Rectal smooth muscle tissue (tissue), 1 donor: ENCODE measurements at regions not wholly inside any gene's neighbourhood (a gene's known extent, or its start where the extent isn't known, plus 50 kb on each side); places are given as distances from the start of the nearest gene placed in this dataset.

Experiments
- H3K27ac ChIP-seq: one replicate; pipeline ENCODE4 v1.7.0; 2013; ENCODE audit warnings: low read depth, low read length, inconsistent platforms
- H3K27me3 ChIP-seq: one replicate; pipeline ENCODE4 v1.7.0; 2013; ENCODE audit warnings: low read length; ENCODE audit not compliant: control insufficient read depth, insufficient read depth
- H3K36me3 ChIP-seq: one replicate; pipeline ENCODE4 v1.7.0; 2013; ENCODE audit warnings: low read length; ENCODE audit not compliant: control insufficient read depth, insufficient read depth
- H3K4me1 ChIP-seq: one replicate; pipeline ENCODE4 v1.7.0; 2013; ENCODE audit warnings: low read length; ENCODE audit not compliant: control insufficient read depth, insufficient read depth
- H3K4me3 ChIP-seq: one replicate; pipeline ENCODE4 v1.7.0; 2013; ENCODE audit warnings: low read length
- H3K9ac ChIP-seq: one replicate; pipeline ENCODE4 v1.7.0; 2013; ENCODE audit warnings: low read length

GRCh38 chr7:46203926-46204325, 282.9 kb upstream of the IGFBP3 start:
- Histone ChIP-seq H3K27me3 (no peaks in the 10 kb centered on the region), H3K4me3 (no peak overlapping the region), H3K9ac (no peak overlapping the region), H3K36me3 (no peaks in the 10 kb centered on the region), H3K4me1 (no peaks in the 10 kb centered on the region), H3K27ac (no peak overlapping the region)

GRCh38 chr7:46202379-46202778, 281.3 kb upstream of the IGFBP3 start:
- Histone ChIP-seq H3K4me3 (no peak overlapping the region), H3K9ac (no peak overlapping the region), H3K4me1 (no peaks in the 10 kb centered on the region), H3K27ac (no peak overlapping the region), H3K27me3 (no peaks in the 10 kb centered on the region), H3K36me3 (no peaks in the 10 kb centered on the region)

GRCh38 chr7:46201961-46202360, 280.9 kb upstream of the IGFBP3 start:
- Histone ChIP-seq H3K9ac (no peak overlapping the region), H3K4me1 (no peaks in the 10 kb centered on the region), H3K36me3 (no peaks in the 10 kb centered on the region), H3K4me3 (no peak overlapping the region), H3K27ac (no peak overlapping the region), H3K27me3 (no peaks in the 10 kb centered on the region)

GRCh38 chr7:46198701-46199100, 277.6 kb upstream of the IGFBP3 start:
- Histone ChIP-seq H3K27ac (no peak overlapping the region), H3K4me1 (no peaks in the 10 kb centered on the region), H3K9ac (no peak overlapping the region), H3K4me3 (no peak overlapping the region), H3K36me3 (no peaks in the 10 kb centered on the region), H3K27me3 (no peaks in the 10 kb centered on the region)

DNA sequence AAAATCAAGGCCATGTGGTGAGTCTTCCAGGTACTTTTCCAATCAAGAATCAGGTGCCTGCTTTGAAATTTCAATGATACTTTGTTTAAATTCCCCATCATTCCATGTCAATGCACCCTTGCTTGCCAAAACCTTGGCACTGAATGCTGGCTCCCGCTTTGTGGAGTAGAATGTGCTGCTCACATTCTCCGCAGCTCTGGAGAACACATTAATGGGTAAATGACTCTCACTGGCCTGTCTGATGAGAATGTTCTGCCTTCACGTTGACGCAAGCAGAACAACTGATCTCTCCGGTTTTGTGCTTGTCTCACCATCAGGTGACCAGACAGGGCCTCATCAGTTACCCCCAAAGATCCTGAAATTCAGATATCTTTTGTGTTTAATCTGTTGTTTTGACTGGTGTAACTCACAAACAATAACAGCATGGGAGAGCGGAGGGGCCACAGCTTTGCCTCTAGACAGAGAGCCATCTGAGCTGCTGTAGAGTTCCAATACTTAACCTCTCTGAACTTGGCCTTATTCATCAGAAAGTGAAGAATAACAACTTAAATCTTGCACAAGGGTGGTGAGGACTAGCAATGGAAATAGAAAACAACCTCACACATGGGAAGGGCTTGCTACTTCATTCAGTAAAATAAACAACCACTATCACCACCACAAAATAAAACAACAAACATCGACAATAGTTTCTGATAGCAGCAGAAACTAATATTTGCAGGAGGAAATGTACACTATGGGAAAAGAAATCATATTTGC, 276.9 kb upstream of the IGFBP3 start:
- Histone ChIP-seq H3K4me1 (no peaks in the 10 kb centered on the region), H3K27ac (no peak overlapping the region), H3K36me3 (no peaks in the 10 kb centered on the region)

GRCh38 chr7:46195934-46196333, 274.9 kb upstream of the IGFBP3 start:
- Histone ChIP-seq H3K4me1 (no peaks in the 10 kb centered on the region), H3K27me3 (no peaks in the 10 kb centered on the region), H3K4me3 (no peak overlapping the region), H3K27ac (no peak overlapping the region), H3K9ac (no peak overlapping the region), H3K36me3 (no peaks in the 10 kb centered on the region)

More for the DNA sequence above, 276.9 kb upstream of the IGFBP3 start:
- no peak overlapping the region for H3K4me3 ChIP-seq
- H3K27me3 ChIP-seq, result no peaks in the 10 kb centered on the region
- H3K9ac ChIP-seq, result no peak overlapping the region

DNA sequence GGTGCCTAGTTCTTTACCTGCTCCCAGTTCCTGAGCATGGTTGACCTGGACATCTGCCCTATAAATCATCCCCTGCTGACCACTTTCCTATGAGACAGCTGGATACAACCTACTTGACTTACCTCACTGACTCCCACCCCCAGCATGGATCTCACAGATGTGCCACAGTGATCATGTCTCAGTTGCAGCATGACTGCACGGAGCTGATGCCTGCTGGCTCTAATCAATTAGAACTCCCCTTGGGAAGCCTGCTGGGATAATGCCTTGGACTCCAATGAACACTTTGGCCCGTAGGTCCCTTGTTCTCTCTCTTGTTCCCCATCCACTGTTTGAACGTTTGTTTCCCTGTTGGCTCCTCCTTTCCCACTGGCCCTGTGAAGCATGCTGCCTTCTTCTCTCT, 271.2 kb upstream of the IGFBP3 start:
- no peaks in the 10 kb centered on the region for H3K36me3 ChIP-seq
- H3K27me3 ChIP-seq, result no peaks in the 10 kb centered on the region
- no peak overlapping the region for H3K27ac ChIP-seq
- H3K4me3 ChIP-seq, result no peak overlapping the region
- H3K9ac ChIP-seq, result no peak overlapping the region
- H3K4me1 ChIP-seq, result no peaks in the 10 kb centered on the region

GRCh38 chr7:46191776-46192175, 270.7 kb upstream of the IGFBP3 start:
- no peak overlapping the region for H3K27ac ChIP-seq
- no peaks in the 10 kb centered on the region for H3K36me3 ChIP-seq
- H3K27me3 ChIP-seq, result no peaks in the 10 kb centered on the region
- H3K9ac ChIP-seq, result no peak overlapping the region
- no peaks in the 10 kb centered on the region for H3K4me1 ChIP-seq
- no peak overlapping the region for H3K4me3 ChIP-seq

DNA sequence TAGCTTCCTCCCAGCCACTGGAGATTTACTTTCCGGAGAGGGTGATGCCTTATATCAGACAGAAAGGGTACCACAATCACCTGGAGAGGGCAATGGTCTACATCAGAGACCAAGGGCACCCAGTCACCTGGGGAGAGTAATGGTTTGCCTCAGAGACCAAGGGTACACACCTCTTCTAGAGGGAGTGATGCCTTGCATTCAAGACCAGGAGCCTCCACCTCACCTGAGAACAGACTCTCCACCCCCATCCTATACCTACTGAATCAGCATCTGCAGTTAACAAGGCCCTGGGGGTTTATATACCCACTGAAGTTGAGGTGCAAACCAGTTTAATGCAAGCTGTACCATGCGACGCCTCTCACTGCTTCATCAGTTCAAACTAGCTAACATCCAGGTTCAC, 270.2 kb upstream of the IGFBP3 start:
- H3K9ac ChIP-seq, result no peak overlapping the region
- no peaks in the 10 kb centered on the region for H3K36me3 ChIP-seq
- H3K4me1 ChIP-seq, result no peaks in the 10 kb centered on the region
- no peaks in the 10 kb centered on the region for H3K27me3 ChIP-seq
- H3K27ac ChIP-seq, result no peak overlapping the region
- no peak overlapping the region for H3K4me3 ChIP-seq

DNA sequence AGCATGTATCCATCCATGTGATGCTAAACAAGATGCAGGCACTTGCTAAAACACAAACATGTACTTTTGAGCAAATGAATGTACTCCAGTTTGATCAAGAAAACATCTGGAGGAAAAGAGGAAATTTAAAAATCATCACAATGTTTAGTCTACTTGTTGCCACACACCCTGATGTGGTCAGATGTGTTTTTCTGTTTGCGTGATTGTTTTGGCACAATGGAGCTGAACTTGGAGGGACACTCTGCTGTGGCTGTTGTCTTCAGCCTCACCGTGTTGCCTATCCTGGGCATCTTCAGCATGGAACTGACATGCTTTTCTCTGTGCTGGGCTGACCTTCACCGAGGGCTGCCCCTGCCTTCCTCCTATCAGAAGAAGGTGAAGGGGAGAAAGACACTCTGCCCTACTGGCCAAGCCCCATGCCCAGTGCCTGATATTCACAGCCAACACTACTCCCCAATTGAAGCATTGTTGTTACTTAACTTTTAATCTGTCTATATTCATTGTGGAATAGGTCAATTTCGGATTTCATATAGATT, 268.3 kb upstream of the IGFBP3 start:
- no peak overlapping the region for H3K27ac ChIP-seq
- H3K4me1 ChIP-seq, result no peaks in the 10 kb centered on the region
- H3K9ac ChIP-seq, result no peak overlapping the region
- H3K4me3 ChIP-seq, result no peak overlapping the region
- H3K27me3 ChIP-seq, result no peaks in the 10 kb centered on the region
- no peaks in the 10 kb centered on the region for H3K36me3 ChIP-seq

DNA sequence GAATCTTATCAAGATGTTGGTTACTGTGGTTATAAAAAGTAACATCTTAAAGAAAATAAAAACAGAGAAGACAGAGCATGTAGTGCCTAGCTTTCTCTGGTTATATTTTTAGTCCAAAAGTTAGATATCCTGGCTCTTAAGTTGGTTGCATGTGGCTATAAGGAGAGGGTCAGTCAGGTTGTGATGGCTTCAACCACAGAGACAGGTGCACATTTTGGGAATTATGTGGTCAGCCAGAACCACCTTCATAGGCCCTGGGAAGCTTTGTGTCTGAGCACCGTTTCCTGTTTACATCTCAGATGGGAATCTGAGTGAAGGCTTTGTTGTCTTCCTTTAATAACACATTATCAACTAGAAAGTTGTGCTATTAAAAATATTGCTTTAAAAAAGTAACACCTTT, 265.1 kb upstream of the IGFBP3 start:
- no peaks in the 10 kb centered on the region for H3K36me3 ChIP-seq

GRCh38 chr7:46179061-46179610, 258.1 kb upstream of the IGFBP3 start:
- Histone ChIP-seq H3K36me3 (no peaks in the 10 kb centered on the region), H3K4me1 (peaks cover 4% of the 10 kb centered on the region), H3K27ac (no peak overlapping the region), H3K27me3 (no peaks in the 10 kb centered on the region), H3K4me3 (no peak overlapping the region), H3K9ac (no peak overlapping the region)

More for the DNA sequence above, 265.1 kb upstream of the IGFBP3 start:
- H3K27ac ChIP-seq, result no peak overlapping the region
- H3K27me3 ChIP-seq, result no peaks in the 10 kb centered on the region
- no peak overlapping the region for H3K4me3 ChIP-seq
- H3K4me1 ChIP-seq, result no peaks in the 10 kb centered on the region
- no peak overlapping the region for H3K9ac ChIP-seq

DNA sequence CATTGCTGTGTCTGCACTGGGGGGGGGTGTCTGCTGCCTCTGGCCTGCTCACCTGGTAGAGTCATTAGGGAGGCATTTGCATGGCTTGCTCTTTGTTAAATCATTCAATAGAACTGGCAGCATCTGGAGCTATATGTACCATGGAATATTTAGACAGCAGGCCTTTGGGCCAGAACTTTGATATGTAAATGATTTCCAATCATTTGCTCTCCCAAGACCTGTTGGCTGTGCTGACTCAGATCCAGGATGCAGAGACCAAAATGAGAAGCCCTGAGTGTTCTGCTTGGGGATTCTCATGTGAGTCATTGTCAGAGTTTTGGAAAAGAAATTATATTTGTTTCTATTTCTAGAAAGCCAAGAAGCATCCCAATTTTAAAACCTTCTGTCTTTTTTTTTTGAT, 257.6 kb upstream of the IGFBP3 start:
- Histone ChIP-seq H3K9ac (no peak overlapping the region), H3K27me3 (no peaks in the 10 kb centered on the region), H3K4me3 (no peak overlapping the region), H3K36me3 (no peaks in the 10 kb centered on the region), H3K4me1 (peaks cover 6% of the 10 kb centered on the region), H3K27ac (no peak overlapping the region)
